HG03066 (cell line): ENCODE measurements at regions not wholly inside any gene's neighbourhood (a gene's known extent, or its start where the extent isn't known, plus 50 kb on each side); places are given as distances from the start of the nearest gene placed in this dataset.
"Not testable (repeated sequence)": the region's sequence is repeated elsewhere in the genome, so short reads cannot be mapped to it uniquely, and the experiment has no call there.

ENCODE experiments used
- ATAC-seq: cut with Tn5 transposase; IDR thresholded peaks from one replicate; pipeline ENCODE4 v1.9.1; 2021; ENCODE audit warnings: low read depth; ENCODE audit not compliant: unreplicated experiment

GRCh38 chr10:29702273-29703164, 67.7 kb upstream of the SVIL start:
- no peak for ATAC-seq

- ATAC-seq = no peak
Measured at GRCh38 chr10:29701306-29701705, 66.5 kb upstream of the SVIL start.

- ATAC-seq = no peak
Measured at GRCh38 chr10:29699621-29700020, 64.8 kb upstream of the SVIL start.

- no peak for ATAC-seq
Measured at GRCh38 chr10:29698773-29699490, 64.2 kb upstream of the SVIL start.

GRCh38 chr10:29696581-29696980, 61.8 kb upstream of the SVIL start:
- ATAC-seq = not testable (repeated sequence)

- ATAC-seq = no peak
Measured at GRCh38 chr10:29694121-29694520, 59.4 kb upstream of the SVIL start.

DNA sequence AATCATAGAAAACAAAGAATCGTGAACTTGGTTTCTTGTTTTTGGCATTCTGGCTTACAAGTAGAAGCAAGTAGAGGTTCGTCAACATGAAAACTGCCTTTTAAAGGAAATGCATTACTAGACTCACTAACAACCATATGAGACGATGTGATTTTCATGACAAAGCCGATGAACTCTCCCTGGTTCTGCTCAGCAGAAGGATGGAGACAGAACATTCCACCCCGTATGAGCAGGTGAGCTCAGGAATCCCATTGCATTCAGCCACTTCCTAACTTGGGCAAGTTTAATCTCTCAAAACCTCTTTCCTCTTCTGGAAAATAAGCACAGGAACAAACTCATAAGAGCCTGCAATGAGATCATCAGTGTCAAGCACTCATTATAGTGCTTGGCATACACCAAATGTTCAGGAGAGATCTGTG, 57.4 kb upstream of the SVIL start:
- no peak for ATAC-seq

DNA sequence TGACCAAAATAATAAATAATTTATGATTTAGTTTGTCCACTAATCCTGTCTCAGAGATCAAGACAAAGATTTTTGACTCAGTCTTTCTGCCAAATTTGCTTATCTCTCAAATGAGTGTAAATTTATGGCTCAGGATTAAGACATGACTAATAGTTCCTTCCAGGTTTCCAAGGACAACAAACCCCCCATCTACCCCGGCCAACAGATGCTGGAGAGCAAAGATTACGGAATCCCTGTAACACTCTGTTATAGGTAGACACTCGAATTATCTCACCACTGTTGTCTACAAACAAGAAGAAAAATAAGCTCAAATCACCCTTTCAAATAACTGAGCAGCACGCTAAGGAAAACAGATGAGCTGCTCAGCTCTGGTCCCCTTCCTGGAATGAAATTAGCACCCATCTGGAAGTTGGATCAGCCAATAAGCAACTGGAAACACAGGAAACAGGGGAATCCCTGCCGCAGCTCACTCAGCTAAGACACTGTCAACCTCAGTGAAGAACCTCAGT, 56.8 kb upstream of the SVIL start:
- ATAC-seq = no peak

DNA sequence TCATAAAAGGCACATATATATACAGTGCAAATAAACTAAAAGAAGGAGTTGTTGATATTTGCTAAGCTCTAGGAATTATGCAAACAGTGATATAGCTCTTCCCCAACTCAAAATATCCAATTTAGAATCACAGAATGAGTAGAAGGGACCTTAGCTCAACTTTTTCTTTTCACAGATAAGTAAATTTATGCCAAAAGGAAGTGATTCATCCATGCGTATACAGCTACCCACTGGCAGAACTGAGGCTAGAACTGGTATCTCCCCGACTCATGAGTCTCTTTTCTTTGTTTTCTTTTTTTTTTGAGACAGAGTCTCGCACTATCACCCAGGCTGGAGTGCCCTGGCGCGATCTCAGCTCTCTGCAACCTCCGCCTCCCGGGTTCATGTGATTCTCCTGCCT, 54.2 kb upstream of the SVIL start:
- ATAC-seq = no peak

DNA sequence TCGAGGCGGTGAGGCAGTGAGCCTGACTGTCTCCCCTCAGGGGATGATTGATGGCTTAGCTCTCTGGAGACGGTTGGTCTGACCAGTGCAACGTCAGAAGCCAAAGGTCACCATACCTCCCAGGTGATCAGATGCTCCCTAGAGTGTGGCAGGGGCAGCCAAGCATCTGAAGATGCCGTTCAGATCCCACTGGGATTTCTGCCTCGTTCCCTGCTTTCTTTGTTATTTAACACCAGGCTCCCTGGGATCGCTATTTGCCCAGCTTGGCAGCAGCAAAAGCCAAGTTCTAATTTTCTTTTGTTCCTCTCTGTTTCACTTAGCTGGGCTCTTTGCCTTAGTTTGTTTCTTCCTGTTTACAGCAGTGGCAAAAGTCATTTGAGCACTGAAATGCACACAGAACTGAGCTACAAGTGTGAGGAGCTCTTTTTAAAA, 53.5 kb upstream of the SVIL start:
- no peak for ATAC-seq

DNA sequence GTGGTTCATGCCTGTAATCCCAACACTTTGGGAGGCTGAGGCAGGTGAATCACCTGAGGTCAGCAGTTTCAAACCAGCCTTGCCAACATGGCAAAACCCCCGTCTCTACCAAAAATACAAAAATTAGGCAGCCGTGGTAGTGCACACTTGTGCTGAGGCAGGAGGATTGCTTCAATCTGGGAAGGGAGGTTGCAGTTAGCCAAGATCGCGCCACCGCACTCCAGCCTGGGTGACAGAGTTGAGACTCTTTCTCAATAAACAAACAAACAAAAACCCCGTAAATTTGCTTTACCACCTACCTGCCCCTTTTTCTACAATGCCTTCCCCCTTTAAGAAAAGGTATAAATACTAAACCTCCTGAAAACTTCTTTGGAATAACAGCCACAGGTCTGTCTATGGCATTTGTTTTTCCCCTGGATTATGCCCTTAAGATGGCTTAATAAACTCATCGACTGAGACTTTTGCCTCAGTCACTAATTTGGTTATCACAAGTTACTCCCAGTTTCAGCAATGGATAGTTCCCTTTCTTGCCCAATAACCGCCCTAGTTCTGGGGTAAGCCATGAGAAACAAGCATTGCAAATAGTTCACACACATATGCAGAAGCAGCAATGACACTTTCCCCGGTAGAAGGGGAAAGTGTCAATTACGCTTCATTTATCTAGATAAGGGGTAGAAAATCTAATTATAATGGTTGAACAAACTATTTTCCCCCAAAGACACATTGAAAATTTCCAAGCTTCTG, 52.8 kb upstream of the SVIL start:
- ATAC-seq = no peak

DNA sequence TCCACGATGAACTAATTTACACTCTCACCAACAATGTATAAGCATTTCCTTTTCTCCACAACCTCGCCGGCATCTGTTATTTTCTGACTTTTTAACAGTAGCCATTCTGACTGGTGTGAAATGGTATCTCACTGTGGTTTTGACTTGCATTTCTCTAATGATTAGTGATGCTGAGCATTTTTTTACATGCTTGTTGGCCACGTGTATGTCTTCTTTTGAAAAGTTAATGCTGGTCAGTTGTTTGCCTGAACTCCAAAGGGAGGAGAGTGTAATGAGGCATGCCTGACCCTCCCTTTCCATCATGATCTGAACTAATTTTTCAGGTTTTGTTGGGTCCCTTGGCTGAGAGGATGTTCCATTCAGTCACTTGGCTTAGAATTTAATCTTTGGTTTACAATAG, 50.7 kb upstream of the SVIL start:
- no peak for ATAC-seq
